RWPE2 (cell line): ENCODE measurements at regions not wholly inside any gene's neighbourhood (a gene's known extent, or its start where the extent isn't known, plus 50 kb on each side); places are given as distances from the start of the nearest gene placed in this dataset.
"Not testable (repeated sequence)": the region's sequence is repeated elsewhere in the genome, so short reads cannot be mapped to it uniquely, and the experiment has no call there.

Experiments
- ATAC-seq: fragments of 200-7000 bp; cut with Tn5 transposase; 3 replicates; pipeline ENCODE4 v1.9.1; 2021; ENCODE audit warnings: low read depth
- DNase-seq: peaks from one replicate; pipeline ENCODE4 v3.0.0-alpha.2; 2020; ENCODE audit warnings: low spot score
- H3K27ac ChIP-seq: fragments of 450-650 bp; 2 replicates; pipeline ENCODE4 v1.5.1; 2017; ENCODE audit warnings: mild to moderate bottlenecking; ENCODE audit not compliant: poor library complexity, severe bottlenecking
- H3K27me3 ChIP-seq: fragments of 250-450 bp; sonication (Bioruptor Pico); 2 replicates; pipeline ENCODE4 v1.5.1; 2021; ENCODE audit warnings: mild to moderate bottlenecking, moderate library complexity; ENCODE audit not compliant: insufficient read depth, poor library complexity, severe bottlenecking
- H3K36me3 ChIP-seq: fragments of 250-450 bp; sonication (Bioruptor Pico); 2 replicates; pipeline ENCODE4 v1.5.1; 2020; ENCODE audit warnings: low read depth, mild to moderate bottlenecking, moderate library complexity
- H3K4me1 ChIP-seq: fragments of 250-450 bp; sonication (Bioruptor Pico); 2 replicates; pipeline ENCODE4 v1.5.1; 2021; ENCODE audit warnings: mild to moderate bottlenecking, moderate library complexity; ENCODE audit not compliant: insufficient read depth, poor library complexity, severe bottlenecking
- H3K4me3 ChIP-seq: fragments of 250-450 bp; sonication (Bioruptor Pico); 2 replicates; pipeline ENCODE4 v1.5.1; 2021; ENCODE audit warnings: mild to moderate bottlenecking, moderate library complexity; ENCODE audit not compliant: severe bottlenecking
- H3K9me3 ChIP-seq: fragments of 250-450 bp; sonication (Bioruptor Pico); 2 replicates; pipeline ENCODE4 v1.5.1; 2021; ENCODE audit warnings: mild to moderate bottlenecking, moderate library complexity; ENCODE audit not compliant: severe bottlenecking
- CTCF ChIP-seq: fragments of 450-650 bp; IDR thresholded peaks from one replicate; pipeline ENCODE4 v1.5.1; 2017; ENCODE audit warnings: mild to moderate bottlenecking, moderate library complexity; ENCODE audit not compliant: poor library complexity, severe bottlenecking

DNA sequence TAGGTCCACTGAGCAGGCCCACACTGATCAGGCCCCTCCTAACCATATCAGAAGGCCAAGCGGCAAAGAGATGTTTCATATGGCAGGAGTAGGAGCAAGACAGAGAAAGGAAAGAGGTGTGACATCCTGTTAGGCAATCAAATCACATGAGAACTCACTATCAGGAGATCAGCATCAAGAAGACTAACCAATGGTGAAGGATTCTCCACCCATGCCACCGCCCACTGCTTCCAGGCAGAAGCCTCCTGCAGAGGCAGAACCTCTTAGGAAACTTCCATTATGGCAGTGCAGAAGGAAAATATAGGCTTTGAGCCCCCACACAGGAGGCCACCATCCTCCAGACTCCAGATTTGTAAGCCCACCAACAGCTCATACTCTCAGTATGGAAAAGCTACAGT lies 229.0 kb downstream of the CWH43 start:
- H3K4me1 ChIP-seq, H3K4me3 ChIP-seq, H3K27ac ChIP-seq, H3K36me3 ChIP-seq, H3K27me3 ChIP-seq, ATAC-seq, H3K9me3 ChIP-seq, DNase-seq: not testable (repeated sequence)

DNA sequence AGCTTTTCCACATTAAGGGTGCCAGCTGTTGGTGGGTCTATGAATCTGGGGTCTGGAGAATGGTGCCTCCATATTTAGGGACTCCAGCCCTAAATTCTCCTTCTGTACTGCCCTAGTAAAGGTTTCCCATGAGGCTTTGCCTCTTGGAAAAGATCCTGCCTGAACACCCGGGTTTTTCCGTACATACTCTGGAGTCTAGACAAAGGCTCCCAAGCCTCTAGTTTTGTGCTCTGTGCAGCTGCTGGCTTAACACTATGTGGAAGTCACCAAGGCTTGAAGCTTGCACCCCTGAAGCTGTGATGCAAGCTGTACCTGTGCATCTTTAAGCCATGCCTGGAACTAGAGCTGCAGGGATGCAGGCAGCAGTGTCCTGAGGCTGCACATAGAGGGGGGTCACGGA lies 230.5 kb downstream of the CWH43 start:
- H3K4me3 ChIP-seq, H3K27ac ChIP-seq, H3K4me1 ChIP-seq, H3K9me3 ChIP-seq, DNase-seq, H3K27me3 ChIP-seq, ATAC-seq, H3K36me3 ChIP-seq: not testable (repeated sequence)

- H3K36me3 ChIP-seq, result no peaks in the 10 kb centered on the region
- H3K9me3 ChIP-seq, result no peaks in the 10 kb centered on the region
- DNase-seq (no peak), ATAC-seq (no peak)
- H3K27me3 ChIP-seq, result no peaks in the 10 kb centered on the region
- H3K4me1 ChIP-seq, result no peaks in the 10 kb centered on the region
- TF ChIP-seq CTCF, result no peak
- no peak overlapping the region for H3K4me3 ChIP-seq
- no peak overlapping the region for H3K27ac ChIP-seq
Measured at GRCh38 chr4:49217492-49217891, 231.4 kb downstream of the CWH43 start.

- not testable (repeated sequence) for H3K36me3 ChIP-seq, H3K4me1 ChIP-seq, H3K4me3 ChIP-seq, H3K9me3 ChIP-seq, H3K27me3 ChIP-seq, ATAC-seq, DNase-seq, H3K27ac ChIP-seq
Measured at GRCh38 chr4:49218094-49218493, 232.0 kb downstream of the CWH43 start.

GRCh38 chr4:49218931-49219330 lies 232.9 kb downstream of the CWH43 start:
- not testable (repeated sequence) for H3K36me3 ChIP-seq, H3K9me3 ChIP-seq, H3K27ac ChIP-seq, H3K27me3 ChIP-seq, H3K4me1 ChIP-seq, ATAC-seq, H3K4me3 ChIP-seq, DNase-seq

DNA sequence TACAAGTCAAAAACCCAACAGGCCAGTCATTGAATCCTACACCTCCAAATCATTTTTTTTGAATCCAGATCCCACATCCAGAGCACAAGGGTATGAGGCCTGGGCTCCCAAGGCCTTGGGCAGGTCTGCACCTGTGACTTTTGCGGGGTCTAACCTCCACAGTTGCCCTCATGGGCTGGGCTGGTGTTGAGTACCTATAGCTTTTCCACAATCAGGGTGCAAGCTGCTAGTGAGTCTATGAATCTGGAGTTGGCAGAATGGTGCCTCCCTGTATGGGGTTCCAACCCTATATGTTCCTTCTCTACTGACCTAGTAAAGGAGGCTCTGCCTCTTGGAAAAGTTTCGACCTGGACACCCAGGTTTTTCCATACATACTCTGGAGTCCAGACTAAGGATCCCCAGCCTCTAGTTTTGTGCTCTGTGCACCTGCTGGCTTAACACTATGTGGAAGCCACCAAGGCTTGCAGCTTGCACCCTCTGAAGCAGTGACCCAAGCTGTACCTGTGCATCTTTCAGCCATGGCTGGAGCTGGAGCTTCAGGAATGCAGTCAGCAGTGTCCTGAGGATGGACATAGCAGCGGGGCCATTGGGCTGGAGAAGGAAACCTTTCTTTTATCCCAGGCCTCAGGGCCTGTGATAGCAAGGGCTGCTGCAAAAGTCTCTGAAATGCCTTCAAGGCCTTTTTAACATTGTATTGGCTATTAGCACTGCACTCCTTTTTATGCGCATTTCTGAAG lies 233.6 kb downstream of the CWH43 start:
- not testable (repeated sequence) for H3K9me3 ChIP-seq, H3K27me3 ChIP-seq, H3K4me3 ChIP-seq, H3K4me1 ChIP-seq, ATAC-seq, H3K27ac ChIP-seq, H3K36me3 ChIP-seq
- DNase-seq, result peak; percentile 40

GRCh38 chr4:49221209-49221608 lies 235.1 kb downstream of the CWH43 start:
- H3K9me3 ChIP-seq, result no peaks in the 10 kb centered on the region
- H3K36me3 ChIP-seq, result no peaks in the 10 kb centered on the region
- no peak for TF ChIP-seq CTCF
- H3K4me3 ChIP-seq, result no peak overlapping the region
- DNase-seq, result peak; percentile 51
- ATAC-seq, result no peak
- H3K27me3 ChIP-seq, result no peaks in the 10 kb centered on the region
- no peaks in the 10 kb centered on the region for H3K4me1 ChIP-seq
- H3K27ac ChIP-seq, result no peak overlapping the region

DNA sequence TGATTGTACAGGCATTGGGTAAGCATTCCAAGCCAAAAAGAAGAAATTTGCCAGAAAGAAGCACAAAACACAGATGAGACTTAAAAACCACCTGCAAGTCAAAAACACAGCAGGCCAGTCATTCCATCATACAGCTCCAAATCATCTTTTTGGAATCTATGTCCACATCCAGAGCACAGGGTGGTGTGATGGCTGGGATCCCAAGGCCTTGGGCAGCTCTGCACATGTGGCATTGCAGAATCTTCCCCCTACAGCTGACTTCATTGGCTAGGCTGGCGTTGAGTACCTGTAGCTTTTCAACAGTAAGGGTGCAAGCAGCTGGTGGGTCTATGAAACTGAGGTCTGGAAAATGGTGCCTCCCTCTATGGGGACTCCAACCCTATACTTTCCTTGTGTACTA lies 236.7 kb downstream of the CWH43 start:
- not testable (repeated sequence) for H3K36me3 ChIP-seq, H3K9me3 ChIP-seq, ATAC-seq, H3K4me1 ChIP-seq, H3K4me3 ChIP-seq, DNase-seq, H3K27me3 ChIP-seq, H3K27ac ChIP-seq

GRCh38 chr4:49226216-49226866 lies 240.3 kb downstream of the CWH43 start:
- H3K4me3 ChIP-seq, H3K9me3 ChIP-seq, ATAC-seq, H3K36me3 ChIP-seq, DNase-seq, H3K27ac ChIP-seq, H3K27me3 ChIP-seq, H3K4me1 ChIP-seq: not testable (repeated sequence)

- H3K36me3 ChIP-seq, H3K27ac ChIP-seq, H3K9me3 ChIP-seq, DNase-seq, H3K4me1 ChIP-seq, ATAC-seq, H3K27me3 ChIP-seq, H3K4me3 ChIP-seq: not testable (repeated sequence)
Measured at GRCh38 chr4:49227941-49228340, 241.9 kb downstream of the CWH43 start.
